ENCODE measurements at regions not wholly inside any gene's neighbourhood (a gene's known extent, or its start where the extent isn't known, plus 50 kb on each side); places are given as distances from the start of the nearest gene placed in this dataset.

GRCh38 chr3:81439108-81439507 is 322.3 kb downstream of the GBE1 start:
- no peak for DNase-seq (ENCODE audit: low spot score)

- no peak for DNase-seq (ENCODE audit: low spot score)
These were observed 323.8 kb downstream of the GBE1 start for GRCh38 chr3:81437683-81438082.

- DNase-seq (ENCODE audit: low spot score): no peak
These were observed 325.3 kb downstream of the GBE1 start for GRCh38 chr3:81436182-81436581.

GRCh38 chr3:81435050-81435449 is 326.4 kb downstream of the GBE1 start:
- DNase-seq (ENCODE audit: low spot score): no peak

GRCh38 chr3:81434161-81434560 is 327.3 kb downstream of the GBE1 start:
- no peak for DNase-seq (ENCODE audit: low spot score)

GRCh38 chr3:81433675-81434074 is 327.8 kb downstream of the GBE1 start:
- no peak for DNase-seq (ENCODE audit: low spot score)

GRCh38 chr3:81432456-81432855 is 329.0 kb downstream of the GBE1 start:
- no peak for DNase-seq (ENCODE audit: low spot score)

GRCh38 chr3:81426826-81427577 is 334.4 kb downstream of the GBE1 start:
- DNase-seq (ENCODE audit: low spot score): no peak

- peak; percentile 8 for DNase-seq (ENCODE audit: low spot score)
These were observed 336.1 kb downstream of the GBE1 start for GRCh38 chr3:81425198-81425868.

- peak; percentile 54 for DNase-seq (ENCODE audit: low spot score)
These were observed 342.2 kb downstream of the GBE1 start for GRCh38 chr3:81419228-81419627.

GRCh38 chr3:81416812-81417211 is 344.6 kb downstream of the GBE1 start:
- DNase-seq (ENCODE audit: low spot score): no peak

GRCh38 chr3:81406318-81406717 is 355.1 kb downstream of the GBE1 start:
- DNase-seq (ENCODE audit: low spot score): no peak

GRCh38 chr3:81395739-81396513 is 365.5 kb downstream of the GBE1 start:
- no peak for DNase-seq (ENCODE audit: low spot score)

GRCh38 chr3:81394651-81395524 is 366.6 kb downstream of the GBE1 start:
- DNase-seq (ENCODE audit: low spot score): no peak

- DNase-seq (ENCODE audit: low spot score): no peak
These were observed 368.2 kb downstream of the GBE1 start for GRCh38 chr3:81393251-81393650.

- DNase-seq (ENCODE audit: low spot score): no peak
These were observed 370.6 kb downstream of the GBE1 start for GRCh38 chr3:81390796-81391195.

GRCh38 chr3:81388191-81388590 is 373.3 kb downstream of the GBE1 start:
- DNase-seq (ENCODE audit: low spot score): no peak

GRCh38 chr3:81382470-81382869 is 379.0 kb downstream of the GBE1 start:
- no peak for DNase-seq (ENCODE audit: low spot score)

- DNase-seq (ENCODE audit: low spot score): no peak
These were observed 381.2 kb downstream of the GBE1 start for GRCh38 chr3:81380234-81380633.

- DNase-seq (ENCODE audit: low spot score): no peak
These were observed 382.7 kb downstream of the GBE1 start for GRCh38 chr3:81378552-81379293.

- DNase-seq (ENCODE audit: low spot score): no peak
These were observed 385.5 kb downstream of the GBE1 start for GRCh38 chr3:81375921-81376320.
